ENCODE measurements at regions not wholly inside any gene's neighbourhood (a gene's known extent, or its start where the extent isn't known, plus 50 kb on each side); places are given as distances from the start of the nearest gene placed in this dataset.

GRCh38 chr13:111508902-111509509, 188.6 kb downstream of the TEX29 start:
- TF ChIP-seq CTCF (IDR thresholded peaks at IDR 0.05): no peak
- TF ChIP-seq ZFX (IDR thresholded peaks at IDR 0.05; ENCODE audit: borderline replicate concordance): no peak
